ENCODE measurements at regions not wholly inside any gene's neighbourhood (a gene's known extent, or its start where the extent isn't known, plus 50 kb on each side); places are given as distances from the start of the nearest gene placed in this dataset.

DNA sequence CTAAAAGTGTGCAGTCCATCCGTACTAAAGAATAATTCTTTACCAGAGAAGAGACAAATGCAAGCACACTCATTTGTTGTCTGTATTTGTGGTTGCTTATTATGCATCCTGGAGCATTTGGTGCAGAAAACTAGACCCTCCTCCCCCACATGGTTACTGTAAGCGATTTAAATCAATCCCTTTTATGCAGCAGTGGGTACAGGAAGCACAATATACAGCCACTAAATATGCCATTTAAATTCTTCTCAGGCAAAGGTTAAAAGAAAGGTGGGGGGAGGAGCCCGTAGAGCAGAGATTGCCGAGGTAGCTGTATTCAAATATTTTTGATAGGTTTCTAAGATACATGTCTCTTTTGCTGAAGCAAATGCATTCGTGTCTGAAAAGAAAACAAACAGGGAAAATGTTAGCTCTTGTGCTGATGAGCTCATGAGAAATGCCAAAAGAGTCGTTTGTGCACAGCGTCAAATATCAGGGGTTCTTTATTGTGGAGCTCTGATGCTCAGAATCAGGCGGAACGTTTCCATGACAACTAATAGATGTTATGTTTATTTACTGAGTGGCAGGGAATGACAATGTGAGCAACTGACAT is 131.3 kb upstream of the NPVF start:
- no peak overlapping the region for H3K4me3 ChIP-seq (ENCODE audit: control insufficient read depth, low read depth, low read length)
- DNase-seq (ENCODE audit: low read depth): no peak
- TF ChIP-seq, protein P1, sequence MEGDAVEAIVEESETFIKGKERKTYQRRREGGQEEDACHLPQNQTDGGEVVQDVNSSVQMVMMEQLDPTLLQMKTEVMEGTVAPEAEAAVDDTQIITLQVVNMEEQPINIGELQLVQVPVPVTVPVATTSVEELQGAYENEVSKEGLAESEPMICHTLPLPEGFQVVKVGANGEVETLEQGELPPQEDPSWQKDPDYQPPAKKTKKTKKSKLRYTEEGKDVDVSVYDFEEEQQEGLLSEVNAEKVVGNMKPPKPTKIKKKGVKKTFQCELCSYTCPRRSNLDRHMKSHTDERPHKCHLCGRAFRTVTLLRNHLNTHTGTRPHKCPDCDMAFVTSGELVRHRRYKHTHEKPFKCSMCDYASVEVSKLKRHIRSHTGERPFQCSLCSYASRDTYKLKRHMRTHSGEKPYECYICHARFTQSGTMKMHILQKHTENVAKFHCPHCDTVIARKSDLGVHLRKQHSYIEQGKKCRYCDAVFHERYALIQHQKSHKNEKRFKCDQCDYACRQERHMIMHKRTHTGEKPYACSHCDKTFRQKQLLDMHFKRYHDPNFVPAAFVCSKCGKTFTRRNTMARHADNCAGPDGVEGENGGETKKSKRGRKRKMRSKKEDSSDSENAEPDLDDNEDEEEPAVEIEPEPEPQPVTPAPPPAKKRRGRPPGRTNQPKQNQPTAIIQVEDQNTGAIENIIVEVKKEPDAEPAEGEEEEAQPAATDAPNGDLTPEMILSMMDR (IDR thresholded peaks at IDR 0.05; ENCODE audit: control insufficient read depth, insufficient read depth, low read depth, low read length, missing control alignments): no peak

DNA sequence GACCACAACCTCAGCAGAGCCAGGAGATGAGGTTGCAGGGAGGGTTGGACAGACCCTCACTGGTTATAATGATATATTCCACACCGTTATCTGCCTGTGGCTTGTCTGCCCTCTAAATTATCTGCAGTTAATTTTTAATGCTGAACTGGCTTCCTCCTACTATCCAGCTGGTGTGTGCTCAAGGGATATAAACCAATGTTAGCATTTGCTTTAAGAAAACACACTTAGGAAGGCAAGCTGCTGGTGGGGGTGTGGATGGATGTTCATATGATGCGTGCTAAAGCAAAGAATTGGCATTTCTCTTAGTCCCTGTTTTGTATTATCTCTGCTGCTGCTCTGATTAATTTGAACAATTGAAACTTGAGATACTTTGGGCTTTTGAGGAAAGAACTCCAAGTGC is 132.2 kb upstream of the NPVF start:
- no peak overlapping the region for H3K4me3 ChIP-seq (ENCODE audit: control insufficient read depth, low read depth, low read length)
- DNase-seq (ENCODE audit: low read depth): no peak
- TF ChIP-seq, protein P1 (IDR thresholded peaks at IDR 0.05; ENCODE audit: control insufficient read depth, insufficient read depth, low read depth, low read length, missing control alignments): no peak

DNA sequence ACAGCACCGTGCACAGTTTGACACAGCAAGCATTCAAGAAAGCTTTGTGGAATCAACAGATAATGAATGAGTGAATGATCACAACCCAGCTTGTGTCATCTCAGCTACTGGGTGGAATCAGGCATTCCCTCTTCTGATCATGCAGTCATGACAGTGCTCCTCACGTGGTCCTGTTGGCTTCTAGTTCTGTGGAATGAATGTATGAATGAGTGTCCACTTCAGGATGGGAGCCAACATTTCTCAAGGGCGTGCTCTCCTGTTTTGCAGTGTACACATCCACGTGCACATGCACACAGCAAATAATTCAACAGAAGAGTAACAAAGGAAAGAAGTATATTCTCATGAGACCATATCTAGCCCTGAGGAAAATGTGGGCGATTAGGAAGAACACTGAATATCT is 133.1 kb upstream of the NPVF start:
- H3K4me3 ChIP-seq (ENCODE audit: control insufficient read depth, low read depth, low read length): no peak overlapping the region
- TF ChIP-seq, protein P1 (IDR thresholded peaks at IDR 0.05; ENCODE audit: control insufficient read depth, insufficient read depth, low read depth, low read length, missing control alignments): no peak
- no peak for DNase-seq (ENCODE audit: low read depth)

DNA sequence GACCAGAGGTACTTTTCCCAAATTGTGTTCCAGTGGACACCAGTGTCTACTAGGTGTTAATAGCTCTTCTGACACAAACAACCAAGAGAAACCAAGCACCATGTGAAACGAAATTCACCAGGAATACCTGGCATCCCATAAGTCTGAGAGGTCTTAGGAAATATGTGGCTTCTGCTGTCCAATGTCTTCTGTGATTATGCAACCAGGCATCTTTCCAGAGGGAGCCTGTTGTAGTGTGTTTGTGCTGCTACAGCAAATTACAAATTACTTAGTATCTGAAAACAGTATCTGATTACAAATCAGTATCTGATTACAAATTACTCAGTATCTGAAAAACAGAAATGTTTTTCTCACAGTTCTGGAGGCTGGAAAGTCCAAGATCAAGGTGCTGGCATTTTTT is 133.6 kb upstream of the NPVF start:
- no peak for DNase-seq (ENCODE audit: low read depth)
- no peak overlapping the region for H3K4me3 ChIP-seq (ENCODE audit: control insufficient read depth, low read depth, low read length)
- TF ChIP-seq, protein P1 (IDR thresholded peaks at IDR 0.05; ENCODE audit: control insufficient read depth, insufficient read depth, low read depth, low read length, missing control alignments): no peak

DNA sequence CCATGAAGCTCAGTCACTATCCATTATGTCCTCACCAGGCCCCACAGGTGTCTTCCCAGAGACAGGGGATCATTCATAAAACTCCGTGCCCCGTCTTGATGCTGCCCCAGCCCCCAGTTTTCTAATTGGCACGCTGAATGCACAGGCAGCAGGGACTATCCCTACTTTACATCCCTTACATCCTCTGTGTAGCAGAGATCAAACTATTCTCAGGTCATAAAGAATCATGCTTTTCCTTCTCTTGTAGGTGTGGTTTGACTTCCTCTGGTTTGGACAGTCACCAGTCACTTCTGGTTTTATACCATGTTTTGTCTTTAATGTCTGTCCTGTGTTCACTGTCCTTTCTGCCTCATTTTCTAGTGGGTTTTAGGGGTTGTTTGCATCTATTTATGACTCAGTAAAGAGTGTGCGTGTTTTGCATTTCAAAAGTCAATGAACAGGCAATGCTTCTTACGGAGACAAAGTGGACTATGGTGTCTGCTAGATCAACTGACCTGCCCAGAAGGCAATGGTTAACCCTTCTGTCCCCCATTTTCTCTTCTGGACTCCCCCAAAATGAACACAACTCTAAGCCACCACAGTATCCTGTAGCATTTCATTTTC is 140.4 kb upstream of the NPVF start:
- H3K4me3 ChIP-seq (ENCODE audit: control insufficient read depth, low read depth, low read length): no peak overlapping the region
- DNase-seq (ENCODE audit: low read depth): no peak
- TF ChIP-seq, protein P1 (IDR thresholded peaks at IDR 0.05; ENCODE audit: control insufficient read depth, insufficient read depth, low read depth, low read length, missing control alignments): no peak

DNA sequence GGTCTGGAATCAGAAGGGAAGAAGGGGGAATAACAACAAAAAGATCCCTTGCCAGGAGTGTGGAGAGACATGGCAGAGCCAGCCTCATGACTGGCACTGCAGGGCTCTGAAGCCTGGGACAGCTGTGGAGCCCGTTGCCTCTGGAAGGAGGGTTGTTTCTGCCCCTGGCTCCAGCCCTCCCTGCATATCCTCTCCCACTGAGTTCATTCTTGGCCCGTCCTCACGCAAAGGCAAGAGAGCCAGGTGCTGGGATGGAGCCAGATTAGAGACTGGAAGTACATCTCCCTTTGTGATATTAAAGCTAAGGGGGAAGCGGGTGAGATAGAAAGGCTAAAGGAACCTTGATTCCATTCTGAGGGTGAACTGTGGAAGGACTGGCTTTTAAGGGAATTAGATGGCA is 141.5 kb upstream of the NPVF start:
- no peak overlapping the region for H3K4me3 ChIP-seq (ENCODE audit: control insufficient read depth, low read depth, low read length)
- DNase-seq (ENCODE audit: low read depth): no peak
- TF ChIP-seq, protein P1 (IDR thresholded peaks at IDR 0.05; ENCODE audit: control insufficient read depth, insufficient read depth, low read depth, low read length, missing control alignments): no peak
